HS-27A (cell line): ENCODE measurements at regions not wholly inside any gene's neighbourhood (a gene's known extent, or its start where the extent isn't known, plus 50 kb on each side); places are given as distances from the start of the nearest gene placed in this dataset.

ENCODE experiments used
- DNase-seq: peaks from one replicate; pipeline ENCODE4 v3.0.0-alpha.2; 2012; ENCODE audit warnings: low read depth, missing footprints

DNA sequence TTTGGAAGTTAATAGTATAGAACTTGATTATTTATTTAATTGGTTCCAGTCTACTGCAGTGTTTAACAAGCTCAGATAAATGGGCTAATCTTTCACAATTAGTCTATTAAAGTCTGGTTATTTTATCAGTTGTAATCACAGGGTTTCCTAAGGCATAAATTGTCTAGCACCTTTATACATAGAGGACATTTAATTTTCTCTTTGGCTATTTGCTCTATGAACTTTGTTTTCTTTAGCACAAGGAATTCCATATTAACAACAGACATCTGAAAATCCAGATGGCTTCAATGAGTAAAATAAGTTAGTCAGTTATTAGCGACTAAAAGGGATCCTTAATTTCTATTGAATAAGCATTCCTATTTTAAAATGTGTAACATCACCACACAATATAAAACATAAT is 1350.8 kb upstream of the SLC10A2 start:
- no peak for DNase-seq

DNA sequence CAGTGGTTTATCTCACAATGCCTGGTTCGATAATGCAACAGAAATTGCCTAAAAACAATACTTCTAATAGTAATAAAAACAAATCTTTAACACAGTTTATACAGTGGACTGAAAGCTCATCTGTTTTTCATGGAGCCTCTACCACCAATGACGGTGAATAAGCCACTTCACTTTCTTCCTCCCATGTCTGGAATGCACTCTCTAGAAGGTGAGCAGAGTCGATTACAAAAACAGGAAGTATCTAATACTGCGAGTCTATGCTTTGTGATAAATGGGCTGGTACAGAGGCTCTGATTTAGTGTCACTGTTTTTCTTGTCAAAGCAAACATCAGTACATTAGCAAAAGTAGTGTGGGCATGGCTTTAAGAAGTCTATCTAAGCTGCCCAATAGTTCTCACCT is 1348.6 kb upstream of the SLC10A2 start:
- DNase-seq = no peak

DNA sequence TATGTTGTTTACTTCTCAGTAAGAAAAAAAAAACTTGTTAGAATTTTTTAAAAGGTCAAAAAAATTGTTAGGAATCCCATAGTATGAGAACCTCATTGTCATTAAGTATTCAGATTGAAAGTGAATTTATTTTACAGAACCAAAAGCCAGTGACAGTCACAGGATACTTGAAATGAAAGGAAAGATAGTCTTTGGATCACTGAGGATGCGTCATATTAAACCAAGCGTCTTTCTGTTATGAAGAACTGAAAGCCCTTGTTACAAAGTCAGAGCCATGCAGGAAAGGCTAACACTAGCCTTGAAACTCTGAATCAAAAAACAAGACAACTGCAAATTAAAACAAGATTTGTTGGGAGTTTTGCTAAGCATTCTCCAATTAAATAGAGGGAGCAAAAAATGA is 1348.0 kb upstream of the SLC10A2 start:
- DNase-seq = no peak

DNA sequence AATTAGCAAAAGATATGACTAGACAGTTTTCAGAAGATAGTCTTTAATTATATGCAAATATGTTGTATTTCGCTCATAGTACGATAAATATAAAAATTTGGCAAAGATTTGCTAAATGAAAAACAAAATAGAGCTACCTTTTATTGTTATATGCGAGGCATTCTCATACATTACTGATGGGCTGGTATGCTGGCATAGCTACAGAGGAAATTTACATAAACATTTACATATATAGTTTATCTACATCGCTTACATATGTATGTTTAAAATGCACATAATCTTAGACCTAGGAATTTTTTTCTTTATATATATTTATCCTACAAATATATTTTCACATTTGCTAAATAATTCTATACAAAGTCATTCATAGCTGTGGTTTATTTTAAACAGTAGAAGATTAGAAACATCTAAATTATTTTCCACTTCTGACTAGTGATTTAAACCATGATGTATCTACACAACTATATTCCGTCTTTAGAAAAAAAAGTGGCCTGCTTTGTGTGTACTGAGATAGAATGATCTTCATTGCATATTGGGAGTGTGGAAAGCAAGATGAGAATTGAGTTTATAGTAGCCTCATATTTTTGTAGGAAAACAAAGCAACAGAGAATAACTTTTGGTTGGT is 1345.0 kb upstream of the SLC10A2 start:
- DNase-seq = no peak

DNA sequence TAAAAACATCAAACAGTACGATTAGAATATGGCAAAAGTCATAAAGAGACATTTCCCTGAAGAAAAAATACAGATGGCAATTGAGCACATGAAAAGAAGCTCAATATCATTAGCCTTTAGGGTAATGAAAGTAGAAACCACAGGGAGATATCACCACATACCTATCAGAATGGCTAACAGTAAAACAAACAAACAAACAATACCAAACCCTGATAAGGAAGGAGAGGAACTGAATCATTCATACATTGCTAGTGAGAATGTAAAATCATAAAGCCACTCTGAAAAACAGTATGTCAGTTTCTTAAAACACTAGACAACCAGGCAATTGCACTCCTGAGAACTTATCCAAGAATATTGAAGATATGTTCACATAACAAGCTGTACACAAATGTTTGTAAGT is 1342.5 kb upstream of the SLC10A2 start:
- DNase-seq = no peak

DNA sequence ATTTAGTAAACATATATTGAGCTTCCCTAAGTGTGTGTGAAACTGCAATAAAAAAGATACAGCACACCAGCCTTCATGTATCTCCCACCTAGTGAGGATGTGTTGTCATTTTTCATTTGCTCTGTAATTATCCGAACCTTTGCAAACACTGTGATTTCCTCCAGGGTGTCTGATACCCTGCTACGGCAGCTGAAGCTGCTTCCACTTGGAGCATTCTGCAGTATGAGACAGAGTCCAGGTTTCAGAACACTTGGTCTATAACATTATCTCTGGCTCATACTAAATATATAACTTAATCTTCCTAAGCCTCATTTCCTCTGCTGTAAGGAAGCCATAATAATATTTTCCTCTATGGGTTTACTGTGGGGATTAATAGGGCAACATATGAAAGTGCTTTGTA is 1338.1 kb upstream of the SLC10A2 start:
- DNase-seq = no peak

DNA sequence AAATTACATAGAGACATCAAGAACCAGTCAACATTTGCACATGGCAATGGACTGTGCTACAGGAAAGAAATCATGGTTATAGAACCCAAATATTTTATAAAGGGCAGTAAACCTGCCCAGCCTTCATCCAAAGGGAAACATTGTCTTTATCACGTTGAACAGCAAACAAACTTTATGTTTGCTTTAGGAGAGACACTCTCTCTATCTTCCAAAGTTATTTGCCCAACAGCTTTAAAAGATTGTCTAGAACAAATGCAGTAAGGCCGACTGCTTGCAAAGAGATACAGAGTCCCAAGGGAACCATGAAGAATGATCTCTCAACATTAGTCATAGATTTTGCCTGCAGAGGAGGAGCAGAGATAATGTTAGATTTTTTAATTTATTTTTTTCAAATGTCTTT is 1323.5 kb upstream of the SLC10A2 start:
- DNase-seq = no peak

DNA sequence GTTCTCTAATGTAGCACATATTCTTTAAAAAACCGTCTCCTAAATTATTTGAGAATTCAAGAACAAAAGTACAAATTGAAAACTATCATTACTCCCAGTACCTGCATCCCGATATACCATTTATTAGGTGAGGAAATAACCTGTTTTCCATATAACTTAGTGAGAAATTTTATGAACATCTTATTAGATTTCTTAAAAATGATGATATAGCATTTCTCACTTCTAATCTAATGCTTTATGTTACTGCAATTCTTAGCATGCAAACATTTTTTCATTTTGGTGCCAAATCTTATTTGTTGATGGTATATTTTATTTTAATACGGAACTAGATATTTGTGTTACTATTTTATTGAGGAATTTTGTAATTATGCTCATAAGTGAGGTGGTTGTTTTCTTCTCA is 1321.3 kb upstream of the SLC10A2 start:
- no peak for DNase-seq

DNA sequence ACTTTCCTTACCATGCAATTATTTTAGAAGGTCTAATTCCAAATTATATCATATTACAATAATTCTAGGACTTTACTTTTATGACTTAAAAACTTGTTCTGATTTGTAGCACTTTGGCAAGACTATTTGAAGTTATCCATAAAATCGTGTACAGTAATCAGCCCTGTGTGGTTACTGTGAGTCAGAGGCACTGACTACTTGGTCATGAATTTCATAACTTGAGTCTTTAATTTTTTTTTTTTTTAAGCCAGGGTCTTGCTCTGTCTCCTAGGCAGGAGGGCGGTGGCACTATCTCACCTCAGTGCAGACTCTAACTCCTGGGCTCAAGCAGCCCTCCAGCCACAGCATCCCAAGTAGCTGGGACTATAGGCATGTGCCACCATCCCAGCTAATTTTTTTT is 1319.2 kb upstream of the SLC10A2 start:
- DNase-seq = peak; percentile 15

DNA sequence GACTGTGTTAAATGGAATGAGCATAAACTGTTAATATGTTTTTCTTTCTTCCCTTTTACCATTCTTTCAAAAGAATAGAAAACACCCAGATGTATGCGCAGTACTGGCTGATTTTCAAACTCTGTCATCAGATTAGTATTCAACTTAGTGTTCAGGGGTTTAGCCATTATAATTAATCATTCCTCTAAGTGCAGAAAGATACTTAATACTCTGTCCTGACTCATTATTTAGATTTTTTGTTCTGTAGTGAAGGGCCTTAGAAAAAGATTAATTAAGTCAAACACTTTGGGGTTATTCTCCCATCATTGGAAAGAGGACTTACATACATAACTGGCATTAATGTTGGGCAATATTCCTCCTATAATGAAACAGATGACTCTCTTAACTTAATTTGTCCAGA is 1316.7 kb upstream of the SLC10A2 start:
- DNase-seq = no peak

DNA sequence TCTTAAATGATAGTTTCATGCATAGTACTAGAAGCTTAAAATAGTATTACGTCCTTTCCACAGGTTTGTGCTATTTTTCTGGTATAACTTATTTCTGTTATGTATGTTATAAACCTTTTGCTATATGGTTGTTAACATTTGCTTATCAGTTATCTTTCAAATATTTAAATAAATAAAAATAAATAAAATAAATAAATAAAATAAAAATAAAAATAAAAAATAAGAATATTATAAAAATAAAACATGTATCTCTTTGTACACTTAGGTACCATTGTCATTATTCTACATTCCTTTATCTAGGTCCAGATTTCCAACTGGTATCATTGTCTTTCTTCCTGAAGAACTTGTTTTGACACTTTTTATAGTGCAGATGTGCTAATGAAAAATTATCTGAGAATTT is 1310.4 kb upstream of the SLC10A2 start:
- no peak for DNase-seq

DNA sequence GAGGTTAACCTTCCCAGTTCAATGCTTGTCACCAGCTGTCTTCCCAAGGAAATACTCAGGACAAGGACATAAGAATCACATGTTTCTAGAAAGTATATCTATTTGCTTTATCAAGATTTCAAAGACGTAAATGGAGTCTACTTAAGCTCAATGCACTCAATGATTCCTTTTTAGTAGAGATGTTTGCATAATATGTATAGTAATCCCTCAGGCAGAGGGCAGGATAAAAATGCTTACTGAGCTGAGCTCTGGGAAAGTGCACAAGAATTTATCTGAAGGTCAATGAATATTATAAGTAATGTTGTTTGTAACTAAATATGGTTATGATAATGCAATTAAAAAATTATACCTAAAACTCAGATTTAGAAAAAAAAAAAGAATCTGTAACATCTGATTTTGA is 1309.4 kb upstream of the SLC10A2 start:
- no peak for DNase-seq

DNA sequence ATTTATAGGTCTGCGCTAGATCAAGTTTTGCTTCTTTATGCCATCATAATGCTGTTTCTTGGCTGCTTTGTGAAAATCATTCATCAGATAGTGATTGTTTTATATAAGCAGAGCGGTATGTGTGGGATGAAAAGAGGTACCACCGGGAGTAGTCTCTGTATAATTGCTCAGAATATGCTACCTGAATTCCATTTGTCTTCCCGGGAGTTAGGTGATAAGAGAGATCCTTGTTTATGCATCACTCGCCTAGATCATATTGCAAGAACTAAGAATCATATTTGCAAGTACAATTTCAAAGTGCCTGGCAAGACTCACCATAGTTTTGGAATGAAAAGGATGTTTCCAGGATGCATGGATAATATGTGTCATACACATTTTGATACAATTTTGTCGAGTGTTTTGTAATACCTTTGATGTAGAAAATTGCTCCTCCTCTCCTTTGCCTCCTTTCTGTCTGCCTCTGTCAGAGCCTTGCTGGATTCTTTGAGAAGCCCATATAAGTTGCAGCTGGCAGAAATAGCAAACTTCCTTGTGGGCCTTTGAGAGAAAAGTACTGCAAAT is 1306.0 kb upstream of the SLC10A2 start:
- DNase-seq = no peak

DNA sequence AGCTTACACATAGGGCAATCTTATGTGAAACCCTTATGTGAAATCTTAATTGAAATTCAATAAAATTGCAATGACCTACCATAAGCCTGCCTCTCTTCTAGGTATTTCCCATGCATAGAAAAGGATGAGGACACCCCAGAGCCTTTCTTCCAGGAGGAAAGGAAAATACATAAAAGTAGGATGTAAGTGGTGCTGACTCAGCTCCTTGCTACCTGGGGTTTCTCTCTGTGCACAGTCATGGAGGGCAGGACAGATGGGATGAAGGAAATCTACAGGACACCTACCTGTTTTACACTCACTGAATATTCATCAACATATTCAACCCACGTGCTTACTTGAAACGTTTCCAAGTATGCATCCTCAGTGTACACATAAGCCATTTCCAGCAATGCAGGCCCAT is 1299.2 kb upstream of the SLC10A2 start:
- no peak for DNase-seq

DNA sequence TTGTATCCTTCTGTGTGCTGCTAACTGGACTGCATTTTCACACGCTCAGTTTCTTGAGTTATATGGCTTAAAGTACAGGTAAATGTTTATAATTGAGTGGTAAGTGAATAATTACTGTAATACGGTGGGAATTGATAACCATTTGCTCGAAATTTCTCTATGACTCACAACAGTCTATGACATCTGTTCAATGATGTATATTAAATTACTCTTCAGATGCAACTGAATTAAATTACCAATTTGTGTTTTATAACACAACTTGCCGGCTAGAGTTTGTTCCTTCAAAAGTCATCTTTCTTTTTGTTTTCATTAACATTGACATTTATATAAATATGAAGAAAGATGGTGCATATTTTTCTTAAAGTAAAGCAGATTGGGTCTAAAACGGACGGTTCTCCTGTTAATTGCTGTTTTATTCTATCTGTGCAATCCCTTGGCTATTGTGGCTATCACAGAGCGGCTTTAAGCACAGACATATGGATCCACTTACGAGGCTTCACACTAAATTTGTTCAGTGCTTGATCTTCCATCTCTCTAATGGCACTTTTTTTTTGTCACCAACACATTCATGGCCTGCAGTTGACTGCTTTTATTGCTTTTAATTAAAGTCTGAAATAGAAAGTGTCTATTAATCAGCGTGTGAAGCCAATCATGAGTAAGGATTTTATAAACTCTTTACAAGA is 1291.6 kb upstream of the SLC10A2 start:
- no peak for DNase-seq

DNA sequence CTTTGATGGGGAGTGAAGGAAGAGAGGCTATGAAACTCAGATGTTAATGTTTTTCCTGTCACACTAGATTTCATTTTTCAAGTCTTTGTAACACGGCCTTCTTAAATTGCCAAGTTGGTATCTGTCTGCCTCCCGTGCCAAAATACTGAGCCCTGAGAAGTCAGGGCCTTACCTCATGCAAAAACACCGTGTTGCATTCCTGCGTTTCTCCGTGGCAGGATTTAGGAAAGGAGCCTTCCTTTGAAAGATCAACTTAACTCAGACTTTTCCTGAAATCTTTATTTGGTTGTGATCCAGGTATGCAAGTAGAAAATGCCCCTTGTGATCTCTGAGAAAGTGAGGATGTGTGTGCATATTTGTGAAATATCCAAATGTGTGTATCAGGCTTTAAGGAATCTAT is 1291.0 kb upstream of the SLC10A2 start:
- no peak for DNase-seq

DNA sequence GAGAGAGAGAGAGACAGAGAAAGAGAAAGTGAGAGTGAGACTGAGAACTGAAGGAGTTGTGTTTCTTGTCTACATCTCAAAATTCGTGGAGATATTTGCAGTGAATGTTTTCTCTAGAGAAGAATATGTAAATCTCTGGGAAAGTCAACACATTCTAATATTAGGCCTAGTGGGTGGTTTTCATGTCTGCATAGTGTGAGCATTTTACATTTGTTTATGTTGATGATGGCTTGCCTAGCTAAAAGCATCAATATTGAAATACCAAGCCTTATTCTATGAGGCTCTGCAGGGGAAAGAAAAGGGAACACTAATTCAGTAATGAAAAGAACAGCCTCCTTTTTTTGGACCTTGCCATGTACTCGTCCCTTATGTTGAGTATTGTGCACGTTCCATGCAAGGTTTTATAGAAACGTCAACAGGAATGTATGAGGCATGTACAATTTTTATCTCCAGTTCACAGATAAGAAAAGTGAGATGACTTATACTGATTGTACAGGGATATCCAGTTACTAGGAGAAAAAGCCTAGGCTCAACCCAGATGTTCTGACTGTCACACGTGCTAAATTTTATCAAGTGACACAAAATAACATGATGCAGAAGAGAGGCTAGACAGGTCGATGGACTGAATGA is 1288.9 kb upstream of the SLC10A2 start:
- DNase-seq = no peak

DNA sequence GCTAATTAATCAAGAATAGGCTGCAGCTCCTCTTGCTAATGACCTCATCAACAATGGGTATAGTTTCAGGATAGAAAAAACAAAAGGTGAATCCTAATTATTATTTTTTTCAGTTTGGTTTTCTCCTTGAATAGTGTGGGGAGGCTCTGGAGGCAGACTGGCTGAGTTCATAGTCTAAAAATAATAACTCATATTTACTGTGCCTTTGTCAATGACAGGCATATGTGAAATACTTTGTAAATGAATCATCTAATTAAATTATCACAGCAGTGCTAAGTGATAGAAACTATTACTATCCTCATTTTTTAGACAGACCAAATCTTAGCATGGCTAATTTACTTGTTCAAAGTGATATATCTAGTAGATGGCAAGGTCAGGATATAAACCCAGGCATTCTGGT is 1261.0 kb upstream of the SLC10A2 start:
- DNase-seq = no peak

DNA sequence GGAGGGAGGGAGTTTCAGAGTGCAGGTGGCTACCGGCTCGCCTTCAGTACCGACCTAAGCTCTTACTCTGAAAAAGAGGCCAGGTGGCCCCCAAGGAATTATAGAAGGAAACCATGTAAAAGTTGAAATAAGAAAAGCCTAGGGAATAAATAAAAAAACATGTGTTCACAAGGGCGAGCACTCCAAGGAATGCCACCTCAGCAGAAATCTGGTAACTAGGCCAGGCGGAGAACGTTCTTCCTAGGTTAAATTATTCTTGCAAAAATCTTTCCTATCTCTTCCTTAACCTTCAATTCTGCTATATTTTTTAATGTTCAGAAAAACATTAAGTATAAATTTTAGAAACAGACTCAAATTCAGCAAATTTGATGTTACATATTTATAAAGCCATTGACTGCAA is 1260.3 kb upstream of the SLC10A2 start:
- no peak for DNase-seq

DNA sequence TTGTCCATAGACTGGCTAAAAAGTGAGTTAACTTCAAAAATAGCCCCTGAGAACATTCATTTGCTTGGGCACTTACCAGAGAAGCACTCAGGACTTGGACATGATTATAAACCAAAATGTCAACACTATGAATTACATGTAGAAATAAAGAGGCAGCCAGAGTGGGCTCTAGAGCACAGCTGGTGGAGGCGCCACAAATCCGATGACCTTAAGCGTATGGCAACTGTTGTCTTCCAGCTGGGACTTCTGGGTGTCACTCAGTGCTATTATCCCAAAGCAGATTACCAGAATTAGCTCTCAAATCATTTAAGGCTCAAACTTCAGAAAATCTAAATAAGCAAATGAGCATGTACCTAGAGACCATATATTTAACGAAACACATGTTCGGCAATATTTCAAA is 1255.5 kb upstream of the SLC10A2 start:
- DNase-seq = no peak

DNA sequence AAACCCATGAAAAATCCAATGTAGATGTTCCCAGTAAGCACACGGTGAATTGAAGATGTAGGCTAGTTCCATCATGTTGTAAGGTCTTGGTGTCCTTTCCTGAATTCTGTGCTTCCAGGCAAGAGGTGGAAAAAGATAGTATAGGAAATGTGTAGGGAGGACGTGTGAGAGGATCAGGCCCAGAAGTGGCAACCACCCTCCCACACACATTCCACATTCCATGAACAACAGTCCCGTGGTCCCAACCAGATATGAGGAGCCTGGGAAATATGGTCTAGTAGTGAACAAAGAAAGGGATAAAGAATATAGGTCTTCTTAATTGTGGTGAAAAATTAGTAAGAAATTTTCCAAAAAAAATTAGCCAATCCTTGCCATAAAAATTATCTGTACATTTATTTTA is 1254.2 kb upstream of the SLC10A2 start:
- no peak for DNase-seq

DNA sequence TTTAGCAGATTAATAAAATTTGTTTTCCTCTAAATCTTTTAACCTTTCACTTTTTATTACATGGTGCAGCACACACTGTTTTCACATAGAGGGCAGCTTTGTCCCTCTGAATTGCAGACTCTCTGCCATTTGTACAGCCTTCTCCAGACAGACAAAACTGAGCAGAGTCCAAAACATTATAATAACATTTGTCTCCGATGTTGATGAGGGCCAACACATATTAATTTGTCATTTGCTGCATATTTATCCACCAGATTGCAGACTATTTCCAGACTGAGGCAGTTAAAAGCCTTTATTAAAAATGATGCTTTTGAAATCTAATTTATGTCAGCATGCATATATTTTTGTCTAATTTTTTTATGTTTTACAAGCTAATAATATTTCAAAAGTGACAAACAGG is 1251.9 kb upstream of the SLC10A2 start:
- no peak for DNase-seq

DNA sequence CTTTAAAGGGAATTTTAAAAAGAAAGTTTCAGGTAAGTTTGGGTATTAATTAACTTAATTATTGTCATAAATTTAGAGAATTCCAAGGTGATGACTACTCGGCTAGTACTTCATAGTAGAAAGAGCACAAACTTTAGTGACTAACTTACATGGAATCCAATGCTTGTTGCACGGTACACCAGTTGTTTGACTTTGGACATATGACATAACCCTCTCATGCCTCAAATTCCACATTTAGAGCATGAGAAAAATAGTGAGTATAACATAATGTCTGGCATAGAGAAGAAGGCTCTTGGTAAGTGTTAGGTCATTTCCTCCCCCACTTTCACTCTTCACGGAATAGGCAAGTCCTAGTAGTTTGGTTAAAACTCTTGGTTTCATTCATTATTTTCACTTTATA is 1249.4 kb upstream of the SLC10A2 start:
- DNase-seq = peak; percentile 69
